Left ventricle myocardium inferior (tissue), 1 donor: ENCODE measurements at regions not wholly inside any gene's neighbourhood (a gene's known extent, or its start where the extent isn't known, plus 50 kb on each side); places are given as distances from the start of the nearest gene placed in this dataset.

Experiments used
- DNase-seq: peaks from one replicate; pipeline ENCODE4 v3.0.0-alpha.2; 2020
- H3K27ac ChIP-seq: fragments of 200-600 bp; replicated peaks from 2 replicates; pipeline ENCODE4 v1.8.0; 2021
- H3K27me3 ChIP-seq: fragments of 200-600 bp; 2 replicates; pipeline ENCODE4 v1.8.0; 2021; ENCODE audit warnings: low read depth
- H3K36me3 ChIP-seq: fragments of 200-600 bp; 2 replicates; pipeline ENCODE4 v1.8.0; 2021
- H3K4me1 ChIP-seq: fragments of 200-600 bp; 2 replicates; pipeline ENCODE4 v1.8.0; 2021
- H3K4me3 ChIP-seq: fragments of 200-600 bp; 2 replicates; pipeline ENCODE4 v1.8.0; 2021; ENCODE audit warnings: mild to moderate bottlenecking, moderate library complexity
- H3K9me3 ChIP-seq: fragments of 200-600 bp; replicated peaks from 2 replicates; pipeline ENCODE4 v1.8.0; 2021
- intact Hi-C: fragments of 100-400 bp; cut with micrococcal nuclease; formaldehyde crosslinking; loops from one replicate; pipeline ENCODE4 v1.11.0; 2022
- TF ChIP-seq, protein P1 (sequence below): fragments of 200-600 bp; IDR thresholded peaks from 2 replicates; pipeline ENCODE4 v1.8.0; 2021; ENCODE audit warnings: antibody characterized with exemption, mild to moderate bottlenecking, borderline replicate concordance
- donor health status: DM: no; HTN: yes; CAD: no; lungs with severe emphysema.

DNA sequence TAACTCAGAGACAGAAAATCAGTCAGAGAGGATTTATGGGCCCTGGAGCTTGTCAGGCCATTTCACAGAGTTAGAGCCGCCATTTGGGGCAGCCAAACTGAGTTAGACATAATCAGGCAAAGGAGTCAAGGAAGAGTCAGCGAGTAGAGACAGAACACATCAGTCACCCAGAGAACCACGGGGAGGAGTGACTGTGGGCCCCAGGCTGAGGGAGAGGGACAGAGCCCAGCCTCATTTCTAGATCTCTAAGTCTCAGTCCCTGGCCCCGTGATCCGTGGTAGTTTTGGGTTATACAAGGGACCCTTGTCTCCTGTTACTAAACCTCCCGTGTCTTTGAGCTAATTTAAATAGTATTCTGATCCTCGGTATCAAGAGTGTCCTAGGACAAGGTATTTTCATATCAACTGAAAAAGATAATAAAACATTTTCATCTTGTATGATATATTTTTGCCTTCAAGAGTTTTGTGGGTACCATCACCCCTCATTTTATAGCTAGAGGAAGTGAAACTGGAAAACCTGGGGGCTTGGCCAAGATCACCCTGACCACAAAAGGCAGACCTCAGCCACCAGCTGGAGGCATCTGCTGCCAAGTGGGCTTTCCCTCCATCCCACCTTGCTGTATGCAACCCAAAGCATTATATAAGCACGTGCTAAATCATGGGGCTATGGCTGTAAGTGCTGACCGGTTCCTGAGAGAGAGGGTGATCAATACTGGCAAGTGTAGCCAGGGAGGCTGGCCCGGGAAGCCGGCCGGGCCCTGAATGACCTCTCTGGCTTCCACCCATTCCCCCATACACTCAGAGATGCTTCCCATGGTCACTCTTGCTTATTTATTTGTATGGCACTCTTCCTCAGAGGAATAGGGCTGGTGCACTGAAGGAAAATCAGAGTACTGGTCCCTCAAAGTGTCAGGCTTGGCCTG lies 204.1 kb downstream of the BCOR start:
- peaks cover 31% of the 10 kb centered on the region for H3K4me1 ChIP-seq
- intact Hi-C loops = no loop called here
- H3K27ac ChIP-seq = no peak overlapping the region
- H3K9me3 ChIP-seq = no peaks in the 10 kb centered on the region
- no peak overlapping the region for H3K4me3 ChIP-seq
- no peaks in the 10 kb centered on the region for H3K36me3 ChIP-seq
- no peak for DNase-seq
- H3K27me3 ChIP-seq = no peaks in the 10 kb centered on the region
- TF ChIP-seq, protein P1, sequence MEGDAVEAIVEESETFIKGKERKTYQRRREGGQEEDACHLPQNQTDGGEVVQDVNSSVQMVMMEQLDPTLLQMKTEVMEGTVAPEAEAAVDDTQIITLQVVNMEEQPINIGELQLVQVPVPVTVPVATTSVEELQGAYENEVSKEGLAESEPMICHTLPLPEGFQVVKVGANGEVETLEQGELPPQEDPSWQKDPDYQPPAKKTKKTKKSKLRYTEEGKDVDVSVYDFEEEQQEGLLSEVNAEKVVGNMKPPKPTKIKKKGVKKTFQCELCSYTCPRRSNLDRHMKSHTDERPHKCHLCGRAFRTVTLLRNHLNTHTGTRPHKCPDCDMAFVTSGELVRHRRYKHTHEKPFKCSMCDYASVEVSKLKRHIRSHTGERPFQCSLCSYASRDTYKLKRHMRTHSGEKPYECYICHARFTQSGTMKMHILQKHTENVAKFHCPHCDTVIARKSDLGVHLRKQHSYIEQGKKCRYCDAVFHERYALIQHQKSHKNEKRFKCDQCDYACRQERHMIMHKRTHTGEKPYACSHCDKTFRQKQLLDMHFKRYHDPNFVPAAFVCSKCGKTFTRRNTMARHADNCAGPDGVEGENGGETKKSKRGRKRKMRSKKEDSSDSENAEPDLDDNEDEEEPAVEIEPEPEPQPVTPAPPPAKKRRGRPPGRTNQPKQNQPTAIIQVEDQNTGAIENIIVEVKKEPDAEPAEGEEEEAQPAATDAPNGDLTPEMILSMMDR = no peak

- Histone ChIP-seq H3K36me3 (no peaks in the 10 kb centered on the region), H3K9me3 (no peaks in the 10 kb centered on the region), H3K27me3 (no peaks in the 10 kb centered on the region), H3K4me1 (peaks cover 31% of the 10 kb centered on the region), H3K27ac (peak overlapping the region; percentile 38), H3K4me3 (no peak overlapping the region)
- TF ChIP-seq, protein P1 = no peak
- intact Hi-C loops = no loop called here
- no peak for DNase-seq
Measured at GRCh38 chrX:39894683-39895082, 203.1 kb downstream of the BCOR start.

DNA sequence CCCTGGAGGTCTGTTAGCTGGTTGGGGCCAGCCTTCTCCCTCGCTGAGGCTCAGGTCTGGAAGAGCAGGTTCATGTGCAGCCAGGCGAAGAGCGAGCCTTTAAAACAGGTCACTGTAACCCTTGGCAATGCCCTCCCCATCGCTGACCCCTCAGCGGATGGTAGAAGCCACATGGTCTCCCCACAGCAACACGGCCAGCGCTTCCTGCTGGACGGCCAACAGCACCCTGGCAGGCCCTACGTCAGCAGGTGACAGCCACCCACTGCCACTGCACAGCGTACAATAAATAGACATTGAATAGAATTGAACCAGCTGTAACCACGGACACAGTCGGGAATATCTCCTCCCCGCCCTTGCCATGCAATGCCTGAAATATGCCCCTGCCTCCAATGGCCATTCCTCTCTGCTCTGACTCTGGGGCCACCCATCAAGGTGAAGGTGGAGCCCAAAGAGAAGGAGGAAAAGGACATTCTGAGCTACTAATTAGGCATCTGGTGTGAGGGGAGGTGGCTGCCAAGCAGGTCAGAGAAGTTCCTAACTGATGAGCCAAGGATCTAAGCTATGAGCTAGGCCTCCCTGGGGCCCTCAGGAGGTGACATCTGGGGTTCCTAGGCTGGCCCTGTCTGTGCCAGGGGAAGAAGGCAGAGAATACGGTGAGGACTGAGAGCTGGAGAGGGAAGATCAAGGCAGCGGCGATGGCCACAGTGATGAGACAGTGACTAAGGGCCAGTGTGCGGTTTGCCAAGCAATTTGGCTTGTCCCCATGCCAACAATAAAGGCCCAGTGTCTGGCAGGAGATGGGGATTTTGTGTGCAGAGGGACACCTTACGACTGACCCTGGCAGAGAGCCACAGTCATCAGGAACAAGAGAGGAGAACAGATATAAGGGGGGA lies 202.3 kb downstream of the BCOR start:
- Histone ChIP-seq H3K4me3 (no peak overlapping the region), H3K4me1 (peaks cover 31% of the 10 kb centered on the region), H3K36me3 (no peaks in the 10 kb centered on the region), H3K27me3 (no peaks in the 10 kb centered on the region), H3K9me3 (no peaks in the 10 kb centered on the region), H3K27ac (peak overlapping the region; percentile 38)
- TF ChIP-seq, protein P1 = no peak
- DNase-seq = no peak
- intact Hi-C loops = no loop called here

DNA sequence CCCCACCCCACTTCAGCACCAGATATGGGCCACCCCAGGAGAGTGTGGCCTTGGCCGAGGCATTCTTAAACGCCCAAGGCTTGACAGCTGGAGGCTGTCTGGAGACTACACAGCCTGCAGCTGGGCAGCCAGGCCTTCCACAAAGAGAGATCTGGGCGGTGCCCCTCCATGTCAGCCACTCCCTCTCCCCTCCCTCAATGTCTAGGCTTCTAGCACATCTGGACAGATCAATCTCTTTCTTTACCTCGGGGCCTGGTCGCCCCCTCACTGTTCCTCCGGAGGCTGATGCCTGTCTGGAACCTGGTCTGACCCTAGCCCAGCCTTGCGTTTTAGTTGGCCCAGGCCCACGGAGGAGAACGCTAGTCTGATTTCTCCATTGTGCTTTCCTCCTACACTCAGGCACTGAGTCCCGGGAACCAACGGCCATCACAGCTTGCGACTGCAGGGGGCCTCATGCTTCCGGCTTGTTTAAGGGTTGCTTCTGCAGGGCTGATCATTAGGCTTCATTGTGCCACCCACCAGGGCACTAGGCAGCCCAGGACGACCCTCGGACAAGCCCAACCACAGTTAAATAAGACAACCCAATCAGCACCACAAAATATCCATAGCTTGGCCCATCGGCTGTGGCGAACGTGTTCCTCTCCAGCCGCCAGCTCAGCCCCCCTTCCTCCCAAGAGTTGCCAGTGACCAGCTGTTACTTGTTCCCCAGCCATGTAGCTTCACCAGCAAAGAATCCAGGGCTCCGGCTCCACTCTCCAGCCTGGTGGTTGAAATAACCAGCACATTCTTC lies 200.6 kb downstream of the BCOR start:
- TF ChIP-seq, protein P1 = peak; percentile 12
- no peaks in the 10 kb centered on the region for H3K9me3 ChIP-seq
- intact Hi-C loops = no loop called here
- peaks cover 31% of the 10 kb centered on the region for H3K4me1 ChIP-seq
- H3K4me3 ChIP-seq = peak overlapping the region; percentile 9
- peak overlapping the region; percentile 57 for H3K27ac ChIP-seq
- no peaks in the 10 kb centered on the region for H3K27me3 ChIP-seq
- no peaks in the 10 kb centered on the region for H3K36me3 ChIP-seq
- peak; percentile 37 for DNase-seq

GRCh38 chrX:39897741-39898097 lies 200.0 kb downstream of the BCOR start:
- Histone ChIP-seq H3K4me1 (peaks cover 31% of the 10 kb centered on the region), H3K36me3 (no peaks in the 10 kb centered on the region), H3K27me3 (no peaks in the 10 kb centered on the region), H3K4me3 (no peak overlapping the region), H3K27ac (peak overlapping the region; percentile 57), H3K9me3 (no peaks in the 10 kb centered on the region)
- DNase-seq = no peak
- TF ChIP-seq, protein P1 = no peak
- intact Hi-C loops = no loop called here
